Ovary (tissue), 7 donors: ENCODE measurements at regions not wholly inside any gene's neighbourhood (a gene's known extent, or its start where the extent isn't known, plus 50 kb on each side); places are given as distances from the start of the nearest gene placed in this dataset.

Experiments
- DNase-seq, 5 donors: peaks; one replicate each; pipeline ENCODE4 v3.0.0-alpha.2; 2019 to 2020
- H3K27ac ChIP-seq, 2 donors: fragments of 200-600 bp; one replicate each; pipeline versions ENCODE4 v1.5.1 to v1.8.0; 2019 to 2022
- H3K27me3 ChIP-seq: fragments of 200-600 bp; one replicate; pipeline ENCODE4 v1.8.0; 2022
- H3K36me3 ChIP-seq: fragments of 200-600 bp; sonication (generic); one replicate; pipeline ENCODE4 v1.5.1; 2019
- H3K4me1 ChIP-seq: one replicate; pipeline ENCODE4 v1.8.1; 2013; ENCODE audit warnings: mild to moderate bottlenecking, moderate library complexity; ENCODE audit not compliant: insufficient read depth
- H3K4me3 ChIP-seq: fragments of 200-600 bp; sonication (generic); one replicate; pipeline ENCODE4 v1.5.1; 2017
- H3K9me3 ChIP-seq, 2 donors: fragments of 200-600 bp in 1 of 2; sonication (generic) in 1 of 2; one replicate each; pipeline versions ENCODE4 v1.5.1 to v1.8.1; 2013 to 2019; ENCODE audit warnings: mild to moderate bottlenecking in 1 of 2, moderate library complexity in 1 of 2
- CTCF ChIP-seq, 3 donors: fragments of 450-650 bp in 2 of 3; fragments of 200-600 bp in 1 of 3; IDR thresholded peaks; one replicate each; pipeline versions ENCODE4 v1.5.1 to v1.8.0; 2016 to 2022; ENCODE audit warnings: antibody characterized with exemption in 3 of 3, mild to moderate bottlenecking in 1 of 3
- EP300 ChIP-seq: sonication (generic); formaldehyde crosslinking; IDR thresholded peaks from one replicate; pipeline ENCODE4 v1.6.1; 2017; ENCODE audit warnings: antibody characterized with exemption
- POLR2A ChIP-seq: fragments of 450-650 bp; IDR thresholded peaks from one replicate; pipeline ENCODE4 v1.6.1; 2017; ENCODE audit warnings: antibody characterized with exemption, mild to moderate bottlenecking, moderate library complexity
- WGBS, 3 donors: extraction: QIAGEN DNeasy Blood & Tissue Kit in 1 of 3; methylation state at CpG; one replicate each; pipeline versions ENCODE4 v1.1.5 to v1.1.7; 2013 to 2017; 5-methylcytosine and 5-hydroxymethylcytosine counted together
- intact Hi-C, 4 donors: fragments of 100-400 bp; cut with DNase I; formaldehyde crosslinking; loops; one replicate each; pipeline versions ENCODE4 v1.11.0 to v1.15.1; 2022 to 2023
- donor health status: DM: no; HTN: no; CAD: no; lungs with moderate emphysema.
- donor health status: DM: no; HTN: no; CAD: no.
- donor health status: Bipolar disorder and iron deficiency.
- donor health status: DM: no; HTN: no; CAD: no.
- donor health status: DM: yes; HTN: yes; CAD: no.

GRCh38 chr5:125103459-125103858 lies 357.0 kb upstream of the ZNF608 start:
- TF ChIP-seq EP300 (no peak), POLR2A (no peak), CTCF (IDR thresholded peaks at IDR 0.05) (no peak)
- intact Hi-C loops, result no loop called here
- no peaks in the 10 kb centered on the region for H3K9me3 ChIP-seq
- no peaks in the 10 kb centered on the region for H3K36me3 ChIP-seq
- H3K4me1 ChIP-seq, result no peaks in the 10 kb centered on the region
- no peak for DNase-seq
- no peaks in the 10 kb centered on the region for H3K27me3 ChIP-seq
- H3K4me3 ChIP-seq, result no peak overlapping the region
- WGBS, 3 donors, result 86 to 98% (median 91%) methylated on average over 1 of the region's 1 CpG
- no peak overlapping the region for H3K27ac ChIP-seq

- WGBS, 3 donors, result 63 to 76% (median 70%) methylated on average over 1 of the region's 1 CpG
- no peaks in the 10 kb centered on the region for H3K4me1 ChIP-seq
- H3K4me3 ChIP-seq, result no peak overlapping the region
- intact Hi-C loops, result no loop called here
- no peaks in the 10 kb centered on the region for H3K36me3 ChIP-seq
- H3K27ac ChIP-seq, result no peak overlapping the region
- no peaks in the 10 kb centered on the region for H3K27me3 ChIP-seq
- DNase-seq, result no peak
- H3K9me3 ChIP-seq, result no peaks in the 10 kb centered on the region
- TF ChIP-seq CTCF (IDR thresholded peaks at IDR 0.05) (no peak), POLR2A (no peak), EP300 (no peak)
These were observed 359.8 kb upstream of the ZNF608 start for GRCh38 chr5:125106271-125106670.

- intact Hi-C loops, result no loop called here
- no peaks in the 10 kb centered on the region for H3K36me3 ChIP-seq
- no peaks in the 10 kb centered on the region for H3K4me1 ChIP-seq
- H3K9me3 ChIP-seq, result no peaks in the 10 kb centered on the region
- no peaks in the 10 kb centered on the region for H3K27me3 ChIP-seq
- no peak for TF ChIP-seq CTCF (IDR thresholded peaks at IDR 0.05)
- TF ChIP-seq POLR2A, result no peak
- TF ChIP-seq EP300, result no peak
- no peak for DNase-seq
- no peak overlapping the region for H3K4me3 ChIP-seq
- no peak overlapping the region for H3K27ac ChIP-seq
These were observed 360.4 kb upstream of the ZNF608 start for GRCh38 chr5:125106881-125107280.

GRCh38 chr5:125109293-125109692 lies 362.9 kb upstream of the ZNF608 start:
- Histone ChIP-seq H3K36me3 (no peaks in the 10 kb centered on the region), H3K9me3 (no peaks in the 10 kb centered on the region), H3K27me3 (no peaks in the 10 kb centered on the region), H3K4me1 (no peaks in the 10 kb centered on the region), H3K4me3 (no peak overlapping the region), H3K27ac (no peak overlapping the region)
- TF ChIP-seq POLR2A (no peak), CTCF (IDR thresholded peaks at IDR 0.05) (no peak), EP300 (no peak)
- no peak for DNase-seq
- intact Hi-C loops, result no loop called here

- H3K27ac ChIP-seq, result no peak overlapping the region
- no peaks in the 10 kb centered on the region for H3K27me3 ChIP-seq
- no peak overlapping the region for H3K4me3 ChIP-seq
- intact Hi-C loops, result no loop called here
- no peaks in the 10 kb centered on the region for H3K36me3 ChIP-seq
- no peaks in the 10 kb centered on the region for H3K4me1 ChIP-seq
- TF ChIP-seq CTCF (IDR thresholded peaks at IDR 0.05), result no peak
- TF ChIP-seq POLR2A, result no peak
- no peak for TF ChIP-seq EP300
- DNase-seq, result no peak
- WGBS, 3 donors, result 11 to 35% (median 24%) methylated on average over 1 of the region's 1 CpG
- H3K9me3 ChIP-seq, result no peaks in the 10 kb centered on the region
These were observed 363.4 kb upstream of the ZNF608 start for GRCh38 chr5:125109816-125110215.
